Ishikawa (cell line): ENCODE measurements at regions not wholly inside any gene's neighbourhood (a gene's known extent, or its start where the extent isn't known, plus 50 kb on each side); places are given as distances from the start of the nearest gene placed in this dataset.
A peak's percentile ranks its signal among the peaks of the same experiment; 100 is the strongest.

Source experiments
- CEBPB ChIP-seq: IDR thresholded peaks from 2 replicates; pipeline ENCODE4 v1.6.1; 2012
- CREB1 ChIP-seq: IDR thresholded peaks from 2 replicates; pipeline ENCODE4 v1.6.1; 2012; ENCODE audit warnings: low read depth
- EGR1 ChIP-seq: IDR thresholded peaks from 2 replicates; pipeline ENCODE4 v1.6.1; 2012
- EP300 ChIP-seq: IDR thresholded peaks from 2 replicates; pipeline ENCODE4 v1.6.1; 2012; ENCODE audit warnings: borderline replicate concordance
- FOXM1 ChIP-seq: IDR thresholded peaks from 2 replicates; pipeline ENCODE4 v1.6.1; 2012; ENCODE audit warnings: low read depth, borderline replicate concordance
- NFIC ChIP-seq: IDR thresholded peaks from 2 replicates; pipeline ENCODE4 v1.6.1; 2012
- RAD21 ChIP-seq: IDR thresholded peaks from 2 replicates; pipeline ENCODE4 v1.6.1; 2012; ENCODE audit warnings: low read depth
- TAF1 ChIP-seq: IDR thresholded peaks from 2 replicates; pipeline ENCODE4 v1.6.1; 2012; ENCODE audit warnings: low read depth, mild to moderate bottlenecking
- YY1 ChIP-seq: IDR thresholded peaks from 2 replicates; pipeline ENCODE4 v1.6.1; 2012; ENCODE audit warnings: low read depth
- ZBTB7A ChIP-seq: IDR thresholded peaks from 2 replicates; pipeline ENCODE4 v1.6.1; 2012; ENCODE audit warnings: low read depth
- TF ChIP-seq, protein P1 (sequence below): IDR thresholded peaks from 2 replicates; pipeline ENCODE4 v1.6.1; 2012
- TF ChIP-seq, protein P2 (sequence below): IDR thresholded peaks from 2 replicates; pipeline ENCODE4 v1.6.1; 2012; ENCODE audit warnings: low read depth, mild to moderate bottlenecking
- TF ChIP-seq, protein P3 (sequence below): IDR thresholded peaks from 2 replicates; pipeline ENCODE4 v1.6.1; 2012

DNA sequence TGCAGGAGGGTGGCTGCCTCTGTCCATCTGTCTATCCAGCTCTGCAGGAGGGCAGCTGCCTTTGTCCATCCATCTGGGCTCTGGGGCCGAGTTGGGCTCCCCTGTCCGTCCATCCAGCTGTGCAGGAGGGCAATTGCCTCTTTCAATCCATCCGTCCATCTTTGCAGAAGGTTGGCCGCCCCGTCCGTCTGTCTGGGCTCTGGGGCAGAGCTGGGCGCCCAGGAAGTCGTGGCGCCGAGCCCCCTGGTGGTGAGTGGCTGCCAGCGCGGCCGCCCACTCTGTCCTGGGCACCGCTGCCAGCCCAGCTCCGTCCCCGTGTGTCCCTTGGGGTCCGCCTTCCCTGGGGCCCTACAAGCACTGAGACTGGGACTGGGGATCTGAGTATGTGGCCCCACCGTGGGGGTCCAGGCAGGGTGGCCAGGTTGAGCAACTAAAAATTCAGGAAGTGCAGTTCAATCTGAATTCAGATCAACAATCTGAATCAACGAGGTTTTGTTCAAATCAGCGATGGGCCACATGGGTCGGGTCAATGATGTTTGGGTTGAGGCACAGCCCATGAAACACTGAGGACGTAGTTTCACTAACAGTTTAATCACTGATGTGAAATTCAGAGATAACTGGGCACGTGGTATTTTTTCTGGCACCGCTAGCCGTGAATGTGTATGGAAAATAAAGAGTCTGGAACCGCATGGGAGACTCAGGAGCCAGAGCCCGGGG, 99.1 kb upstream of the ACTRT2 start:
- no peak for TF ChIP-seq FOXM1
- TF ChIP-seq, protein P1, sequence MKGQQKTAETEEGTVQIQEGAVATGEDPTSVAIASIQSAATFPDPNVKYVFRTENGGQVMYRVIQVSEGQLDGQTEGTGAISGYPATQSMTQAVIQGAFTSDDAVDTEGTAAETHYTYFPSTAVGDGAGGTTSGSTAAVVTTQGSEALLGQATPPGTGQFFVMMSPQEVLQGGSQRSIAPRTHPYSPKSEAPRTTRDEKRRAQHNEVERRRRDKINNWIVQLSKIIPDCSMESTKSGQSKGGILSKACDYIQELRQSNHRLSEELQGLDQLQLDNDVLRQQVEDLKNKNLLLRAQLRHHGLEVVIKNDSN: no peak
- TF ChIP-seq EP300: no peak
- TF ChIP-seq, protein P2, sequence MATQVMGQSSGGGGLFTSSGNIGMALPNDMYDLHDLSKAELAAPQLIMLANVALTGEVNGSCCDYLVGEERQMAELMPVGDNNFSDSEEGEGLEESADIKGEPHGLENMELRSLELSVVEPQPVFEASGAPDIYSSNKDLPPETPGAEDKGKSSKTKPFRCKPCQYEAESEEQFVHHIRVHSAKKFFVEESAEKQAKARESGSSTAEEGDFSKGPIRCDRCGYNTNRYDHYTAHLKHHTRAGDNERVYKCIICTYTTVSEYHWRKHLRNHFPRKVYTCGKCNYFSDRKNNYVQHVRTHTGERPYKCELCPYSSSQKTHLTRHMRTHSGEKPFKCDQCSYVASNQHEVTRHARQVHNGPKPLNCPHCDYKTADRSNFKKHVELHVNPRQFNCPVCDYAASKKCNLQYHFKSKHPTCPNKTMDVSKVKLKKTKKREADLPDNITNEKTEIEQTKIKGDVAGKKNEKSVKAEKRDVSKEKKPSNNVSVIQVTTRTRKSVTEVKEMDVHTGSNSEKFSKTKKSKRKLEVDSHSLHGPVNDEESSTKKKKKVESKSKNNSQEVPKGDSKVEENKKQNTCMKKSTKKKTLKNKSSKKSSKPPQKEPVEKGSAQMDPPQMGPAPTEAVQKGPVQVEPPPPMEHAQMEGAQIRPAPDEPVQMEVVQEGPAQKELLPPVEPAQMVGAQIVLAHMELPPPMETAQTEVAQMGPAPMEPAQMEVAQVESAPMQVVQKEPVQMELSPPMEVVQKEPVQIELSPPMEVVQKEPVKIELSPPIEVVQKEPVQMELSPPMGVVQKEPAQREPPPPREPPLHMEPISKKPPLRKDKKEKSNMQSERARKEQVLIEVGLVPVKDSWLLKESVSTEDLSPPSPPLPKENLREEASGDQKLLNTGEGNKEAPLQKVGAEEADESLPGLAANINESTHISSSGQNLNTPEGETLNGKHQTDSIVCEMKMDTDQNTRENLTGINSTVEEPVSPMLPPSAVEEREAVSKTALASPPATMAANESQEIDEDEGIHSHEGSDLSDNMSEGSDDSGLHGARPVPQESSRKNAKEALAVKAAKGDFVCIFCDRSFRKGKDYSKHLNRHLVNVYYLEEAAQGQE: no peak
- peak; percentile 36; the same call in 1 of the 2 replicates for TF ChIP-seq RAD21
- TF ChIP-seq, protein P3, sequence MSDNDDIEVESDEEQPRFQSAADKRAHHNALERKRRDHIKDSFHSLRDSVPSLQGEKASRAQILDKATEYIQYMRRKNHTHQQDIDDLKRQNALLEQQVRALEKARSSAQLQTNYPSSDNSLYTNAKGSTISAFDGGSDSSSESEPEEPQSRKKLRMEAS: no peak
- TF ChIP-seq CREB1: no peak
- no peak for TF ChIP-seq YY1
- no peak for TF ChIP-seq TAF1
- no peak for TF ChIP-seq CEBPB
- no peak for TF ChIP-seq EGR1
- TF ChIP-seq ZBTB7A: no peak
- no peak for TF ChIP-seq NFIC
